GM12878 (cell line): ENCODE measurements at regions not wholly inside any gene's neighbourhood (a gene's known extent, or its start where the extent isn't known, plus 50 kb on each side); places are given as distances from the start of the nearest gene placed in this dataset.
A peak's percentile ranks its signal among the peaks of the same experiment; 100 is the strongest.

Source experiments
- ATAC-seq: fragments of 200-7000 bp; cut with Tn5 transposase; 3 replicates; pipeline ENCODE4 v1.9.1; 2020; ENCODE audit warnings: mild to moderate bottlenecking, moderate library complexity
- BruUV-seq: library from RNA; stranded (reverse); fragments of 400-500 nt; replicated peaks from 2 replicates; lab custom pipeline; 2021; lab: Mats Ljungman, UMichigan
- CTCF ChIA-PET: fragments of 300-600 bp; sonication (Branson Sonifier 250); formaldehyde crosslinking; extraction: SDS; loops from one replicate; lab custom pipeline; 2021; ENCODE audit warnings: inconsistent platforms; lab: Yijun Ruan, JAX
- POLR2A ChIA-PET: fragments of 350-600 bp; formaldehyde crosslinking; extraction: SDS; loops from one replicate; lab custom pipeline; 2021; ENCODE audit warnings: inconsistent platforms; lab: Charles Lee
- RAD21 ChIA-PET: fragments of 300-600 bp; sonication (Branson Sonifier 250); formaldehyde crosslinking; loops from one replicate; lab custom pipeline; 2023; ENCODE audit warnings: antibody characterized with exemption; ENCODE audit not compliant: unreplicated experiment; lab: Charles Lee
- SMC1A ChIA-PET: fragments of 300-600 bp; sonication (Branson Sonifier 250); formaldehyde crosslinking; loops from one replicate; lab custom pipeline; 2023; ENCODE audit not compliant: unreplicated experiment, uncharacterized antibody; lab: Charles Lee
- DNase-seq: peaks from one replicate; pipeline ENCODE4 v3.0.0-alpha.2; 2011; ENCODE audit warnings: low read depth, low spot score
- FAIRE-seq: peaks from 3 replicates; lab custom pipeline; 2011; peaks lifted over from hg19 to GRCh38; lab: Jason Lieb, UNC
- H2AFZ ChIP-seq: 2 replicates; pipeline ENCODE4 v1.6.0; 2011; ENCODE audit warnings: low read depth, low read length, control low read depth; ENCODE audit not compliant: control insufficient read depth
- H3K27ac ChIP-seq: 2 replicates; pipeline ENCODE4 v1.5.1; 2011; ENCODE audit warnings: control low read depth; ENCODE audit not compliant: control insufficient read depth, insufficient read depth
- H3K27me3 ChIP-seq, 2 experiments: replicated peaks in 1 of 2; 2 replicates each; pipeline versions ENCODE4 v1.6.0 to v1.6.1; 2011; ENCODE audit warnings: low read length in 1 of 2; ENCODE audit not compliant: control insufficient read depth in 2 of 2, insufficient read depth in 2 of 2
- H3K36me3 ChIP-seq, 2 experiments: 2 replicates each; pipeline ENCODE4 v1.5.1; 2011; ENCODE audit warnings: low read length in 1 of 2; ENCODE audit not compliant: control insufficient read depth in 2 of 2, insufficient read depth in 2 of 2
- H3K4me1 ChIP-seq: 2 replicates; pipeline ENCODE4 v1.6.1; 2011; ENCODE audit warnings: mild to moderate bottlenecking, low read length, moderate library complexity, mixed read lengths; ENCODE audit not compliant: control insufficient read depth, insufficient read depth
- H3K4me2 ChIP-seq: 2 replicates; pipeline ENCODE4 v1.6.0; 2011; ENCODE audit warnings: control low read depth; ENCODE audit not compliant: control insufficient read depth, insufficient read depth
- H3K4me3 ChIP-seq: fragments of 200-600 bp; sonication (generic); 2 replicates; pipeline ENCODE4 v1.5.1; 2016
- H3K79me2 ChIP-seq: 2 replicates; pipeline ENCODE4 v1.6.0; 2011; ENCODE audit warnings: low read length; ENCODE audit not compliant: control insufficient read depth, insufficient read depth
- H3K9ac ChIP-seq: 2 replicates; pipeline ENCODE4 v1.8.0; 2011; ENCODE audit warnings: low read length, control low read depth, mixed read lengths; ENCODE audit not compliant: control insufficient read depth, insufficient read depth
- H3K9me3 ChIP-seq: replicated peaks from 3 replicates; pipeline ENCODE4 v1.5.1; 2011; ENCODE audit warnings: mild to moderate bottlenecking, low read length; ENCODE audit not compliant: control insufficient read depth, insufficient read depth
- H4K20me1 ChIP-seq: 2 replicates; pipeline ENCODE4 v1.6.0; 2011; ENCODE audit not compliant: control insufficient read depth, insufficient read depth
- BACH1 ChIP-seq: fragments of 450-650 bp; IDR thresholded peaks from 2 replicates; pipeline ENCODE4 v1.6.1; 2017; ENCODE audit warnings: mild to moderate bottlenecking, borderline replicate concordance
- CBX5 ChIP-seq: sonication (generic); IDR thresholded peaks from 2 replicates; pipeline ENCODE4 v1.6.1; 2016; ENCODE audit warnings: low read depth, moderate library complexity, mild to moderate bottlenecking, inconsistent platforms
- CEBPZ ChIP-seq: fragments of 150-350 bp; IDR thresholded peaks from 2 replicates; pipeline ENCODE4 v1.6.1; 2016; ENCODE audit warnings: low read depth, low read length
- JUND ChIP-seq: IDR thresholded peaks from 2 replicates; pipeline ENCODE4 v1.6.1; 2012; ENCODE audit warnings: low read depth, mild to moderate bottlenecking, low read length, improper control_type of control experiment, moderate library complexity
- MTA2 ChIP-seq: fragments of 450-650 bp; IDR thresholded peaks from 2 replicates; pipeline ENCODE4 v1.6.1; 2016; ENCODE audit warnings: low read depth, mild to moderate bottlenecking, moderate library complexity
- MYC ChIP-seq: IDR thresholded peaks from 2 replicates; pipeline ENCODE4 v1.6.1; 2011; ENCODE audit warnings: mild to moderate bottlenecking, low read length, moderate library complexity, inconsistent platforms; ENCODE audit not compliant: insufficient read depth, insufficient replicate concordance, insufficient read length, severe bottlenecking
- NR2C2 ChIP-seq: IDR thresholded peaks from 2 replicates; pipeline ENCODE4 v1.6.1; 2011; ENCODE audit warnings: borderline replicate concordance, low read depth; ENCODE audit not compliant: control insufficient read depth, insufficient read length
- RFX5 ChIP-seq: IDR thresholded peaks from 2 replicates; pipeline ENCODE4 v1.6.1; 2011; ENCODE audit warnings: low read depth, low read length, improper control_type of control experiment
- ZNF687 ChIP-seq: fragments of 450-650 bp; IDR thresholded peaks from 2 replicates; pipeline ENCODE4 v1.6.1; 2017; ENCODE audit warnings: mild to moderate bottlenecking, moderate library complexity
- whole genome bisulfite sequencing: methylation state at CpG from one replicate; pipeline ENCODE4 v1.1.6; 2016; ENCODE audit warnings: low lambda C conversion rate; ENCODE audit not compliant: insufficient replicate concordance, insufficient coverage; ENCODE audit errors: missing lambda C conversion rate; 5-methylcytosine and 5-hydroxymethylcytosine counted together
- in situ Hi-C: fragments of 300-500 bp; cut with MboI; formaldehyde crosslinking; loops from 9 replicates; pipeline ENCODE4 v1.14.3; 2018; ENCODE audit warnings: mixed read lengths
- intact Hi-C: fragments of 100-400 bp; cut with micrococcal nuclease; formaldehyde crosslinking; loops from one replicate; pipeline ENCODE4 v1.14.2; 2022; ENCODE audit not compliant: unreplicated experiment
- TF ChIP-seq, protein P1 (sequence below): IDR thresholded peaks from 2 replicates; pipeline ENCODE4 v1.6.1; 2012; ENCODE audit warnings: low read depth, low read length, improper control_type of control experiment
- TF ChIP-seq, protein P2 (sequence below): fragments of 450-650 bp; IDR thresholded peaks from 2 replicates; pipeline ENCODE4 v1.6.1; 2017; ENCODE audit warnings: antibody characterized with exemption, mild to moderate bottlenecking, moderate library complexity

- TF ChIP-seq NR2C2 (no peak), MTA2 (no peak)
Observed at GRCh38 chr10:25820472-25820871, 113.6 kb upstream of the MYO3A start (continued).

DNA sequence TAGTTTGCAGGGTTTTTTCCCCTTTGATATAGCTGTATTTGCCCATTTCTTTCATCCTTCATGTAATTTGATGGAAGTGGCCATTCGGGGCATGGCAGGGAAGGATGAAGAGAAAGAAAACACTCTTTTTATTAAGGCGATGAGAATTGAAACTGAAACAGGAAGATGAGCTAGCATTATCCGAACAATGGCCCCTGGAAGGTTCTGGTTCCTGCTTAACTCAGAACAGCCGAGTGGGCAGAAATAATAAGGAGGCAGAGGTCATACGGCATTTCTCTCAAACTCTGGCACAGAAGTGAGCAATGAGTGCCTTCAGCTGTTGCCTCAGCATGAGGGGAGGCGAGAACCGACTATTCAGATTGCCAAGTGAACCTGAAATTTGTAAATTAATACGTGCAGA lies 113.2 kb upstream of the MYO3A start:
- POLR2A ChIA-PET, result no interaction called here
- no peaks in the 10 kb centered on the region for H4K20me1 ChIP-seq
- ATAC-seq (peak; percentile 40), DNase-seq (no peak), FAIRE-seq (no peak)
- BruUV-seq, result no TSS peak
- H3K27me3 ChIP-seq, result no peaks in the 10 kb centered on the region
- no peaks in the 10 kb centered on the region for H3K79me2 ChIP-seq
- intact Hi-C loops (no loop called here), in situ Hi-C loops (no loop called here)
- CTCF ChIA-PET, result interaction anchor here (1.2 kb wide), 1 partner anchor 21 kb away, joined by 3 read pairs; no protein-coding TSS in a partner anchor
- no peaks in the 10 kb centered on the region for H3K4me1 ChIP-seq
- RAD21 ChIA-PET, result interaction anchor here (1.0 kb wide), 1 partner anchor 9 kb away, joined by 3 read pairs; no protein-coding TSS in a partner anchor
- no peak overlapping the region for H3K4me3 ChIP-seq
- H3K9me3 ChIP-seq, result no peaks in the 10 kb centered on the region
- no peak overlapping the region for H3K4me2 ChIP-seq
- H2AFZ ChIP-seq, result no peak overlapping the region; the same call in 1 of the 2 replicates
- WGBS, result 4% methylated on average over 8 of the region's 8 CpGs
- H3K9ac ChIP-seq, result no peak overlapping the region
- no peak overlapping the region for H3K27ac ChIP-seq
- H3K36me3 ChIP-seq, result no peaks in the 10 kb centered on the region
- SMC1A ChIA-PET, result interaction anchor here (0.9 kb wide), 2 partner anchors 14 to 21 kb away, joined by 3 to 4 read pairs; no protein-coding TSS in a partner anchor
- TF ChIP-seq BACH1, result no peak
- TF ChIP-seq CEBPZ, result no peak
- no peak for TF ChIP-seq RFX5
- TF ChIP-seq, protein P1, sequence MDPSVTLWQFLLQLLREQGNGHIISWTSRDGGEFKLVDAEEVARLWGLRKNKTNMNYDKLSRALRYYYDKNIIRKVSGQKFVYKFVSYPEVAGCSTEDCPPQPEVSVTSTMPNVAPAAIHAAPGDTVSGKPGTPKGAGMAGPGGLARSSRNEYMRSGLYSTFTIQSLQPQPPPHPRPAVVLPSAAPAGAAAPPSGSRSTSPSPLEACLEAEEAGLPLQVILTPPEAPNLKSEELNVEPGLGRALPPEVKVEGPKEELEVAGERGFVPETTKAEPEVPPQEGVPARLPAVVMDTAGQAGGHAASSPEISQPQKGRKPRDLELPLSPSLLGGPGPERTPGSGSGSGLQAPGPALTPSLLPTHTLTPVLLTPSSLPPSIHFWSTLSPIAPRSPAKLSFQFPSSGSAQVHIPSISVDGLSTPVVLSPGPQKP, result no peak
- no peak for TF ChIP-seq CBX5
- no peak for TF ChIP-seq ZNF687
- no peak for TF ChIP-seq MYC
- TF ChIP-seq JUND, result no peak
- TF ChIP-seq, protein P2, sequence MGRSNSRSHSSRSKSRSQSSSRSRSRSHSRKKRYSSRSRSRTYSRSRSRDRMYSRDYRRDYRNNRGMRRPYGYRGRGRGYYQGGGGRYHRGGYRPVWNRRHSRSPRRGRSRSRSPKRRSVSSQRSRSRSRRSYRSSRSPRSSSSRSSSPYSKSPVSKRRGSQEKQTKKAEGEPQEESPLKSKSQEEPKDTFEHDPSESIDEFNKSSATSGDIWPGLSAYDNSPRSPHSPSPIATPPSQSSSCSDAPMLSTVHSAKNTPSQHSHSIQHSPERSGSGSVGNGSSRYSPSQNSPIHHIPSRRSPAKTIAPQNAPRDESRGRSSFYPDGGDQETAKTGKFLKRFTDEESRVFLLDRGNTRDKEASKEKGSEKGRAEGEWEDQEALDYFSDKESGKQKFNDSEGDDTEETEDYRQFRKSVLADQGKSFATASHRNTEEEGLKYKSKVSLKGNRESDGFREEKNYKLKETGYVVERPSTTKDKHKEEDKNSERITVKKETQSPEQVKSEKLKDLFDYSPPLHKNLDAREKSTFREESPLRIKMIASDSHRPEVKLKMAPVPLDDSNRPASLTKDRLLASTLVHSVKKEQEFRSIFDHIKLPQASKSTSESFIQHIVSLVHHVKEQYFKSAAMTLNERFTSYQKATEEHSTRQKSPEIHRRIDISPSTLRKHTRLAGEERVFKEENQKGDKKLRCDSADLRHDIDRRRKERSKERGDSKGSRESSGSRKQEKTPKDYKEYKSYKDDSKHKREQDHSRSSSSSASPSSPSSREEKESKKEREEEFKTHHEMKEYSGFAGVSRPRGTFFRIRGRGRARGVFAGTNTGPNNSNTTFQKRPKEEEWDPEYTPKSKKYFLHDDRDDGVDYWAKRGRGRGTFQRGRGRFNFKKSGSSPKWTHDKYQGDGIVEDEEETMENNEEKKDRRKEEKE, result no peak
